HEK293 (cell line): ENCODE measurements at regions not wholly inside any gene's neighbourhood (a gene's known extent, or its start where the extent isn't known, plus 50 kb on each side); places are given as distances from the start of the nearest gene placed in this dataset.

ENCODE experiments used
- ATF2 ChIP-seq: fragments of 450-650 bp; formaldehyde crosslinking; IDR thresholded peaks from 2 replicates; pipeline ENCODE4 v1.5.1; 2016; ENCODE audit warnings: missing biosample characterization, missing genetic modification characterization, low read depth
- BCL11A ChIP-seq: fragments of 450-650 bp; formaldehyde crosslinking; IDR thresholded peaks from 2 replicates; pipeline ENCODE4 v1.5.1; 2016; ENCODE audit warnings: low read depth, missing biosample characterization, missing genetic modification characterization
- CTCF ChIP-seq: fragments of 450-650 bp; formaldehyde crosslinking; IDR thresholded peaks from 2 replicates; pipeline ENCODE4 v1.5.1; 2016; ENCODE audit warnings: missing biosample characterization, missing genetic modification characterization
- KLF10 ChIP-seq: fragments of 450-650 bp; IDR thresholded peaks from 2 replicates; pipeline ENCODE4 v1.5.1; 2018; ENCODE audit warnings: missing biosample characterization, mild to moderate bottlenecking, missing genetic modification characterization
- KLF9 ChIP-seq: fragments of 450-650 bp; formaldehyde crosslinking; IDR thresholded peaks from 2 replicates; pipeline ENCODE4 v1.5.1; 2016; ENCODE audit warnings: missing biosample characterization, missing genetic modification characterization, low read depth
- YY2 ChIP-seq: fragments of 450-650 bp; formaldehyde crosslinking; IDR thresholded peaks from 2 replicates; pipeline ENCODE4 v1.5.1; 2016; ENCODE audit warnings: missing biosample characterization, missing genetic modification characterization
- ZBTB21 ChIP-seq: fragments of 450-650 bp; formaldehyde crosslinking; IDR thresholded peaks from 2 replicates; pipeline ENCODE4 v1.5.1; 2017; ENCODE audit warnings: missing biosample characterization, missing genetic modification characterization
- ZBTB44 ChIP-seq: fragments of 450-650 bp; IDR thresholded peaks from 2 replicates; pipeline ENCODE4 v1.5.1; 2018; ENCODE audit warnings: missing biosample characterization, mild to moderate bottlenecking, missing genetic modification characterization
- ZBTB8A ChIP-seq: fragments of 450-650 bp; formaldehyde crosslinking; IDR thresholded peaks from 2 replicates; pipeline ENCODE4 v1.5.1; 2016; ENCODE audit warnings: missing biosample characterization, missing genetic modification characterization
- ZNF121 ChIP-seq: fragments of 450-650 bp; formaldehyde crosslinking; IDR thresholded peaks from 2 replicates; pipeline ENCODE4 v1.5.1; 2016; ENCODE audit warnings: missing biosample characterization, missing genetic modification characterization
- ZNF146 ChIP-seq: fragments of 450-650 bp; formaldehyde crosslinking; IDR thresholded peaks from 2 replicates; pipeline ENCODE4 v1.5.1; 2016; ENCODE audit warnings: missing biosample characterization, missing genetic modification characterization
- ZNF174 ChIP-seq: fragments of 450-650 bp; formaldehyde crosslinking; IDR thresholded peaks from 2 replicates; pipeline ENCODE4 v1.5.0; 2017; ENCODE audit warnings: missing biosample characterization, mild to moderate bottlenecking, missing genetic modification characterization
- ZNF280C ChIP-seq: fragments of 450-650 bp; formaldehyde crosslinking; IDR thresholded peaks from 2 replicates; pipeline ENCODE4 v1.5.1; 2016; ENCODE audit warnings: missing biosample characterization, missing genetic modification characterization
- ZNF350 ChIP-seq: fragments of 450-650 bp; formaldehyde crosslinking; IDR thresholded peaks from 2 replicates; pipeline ENCODE4 v1.5.0; 2017; ENCODE audit warnings: missing biosample characterization, mild to moderate bottlenecking, missing genetic modification characterization

GRCh38 chr11:82024760-82025159 lies 708.9 kb downstream of the FAM181B start:
- TF ChIP-seq CTCF (tag by site-specific recombination), result no peak
- TF ChIP-seq ZNF350 (tag by site-specific recombination), result no peak
- TF ChIP-seq ZBTB44 (tag by site-specific recombination), result no peak
- no peak for TF ChIP-seq KLF10 (tag by site-specific recombination)
- TF ChIP-seq BCL11A, result no peak
- no peak for TF ChIP-seq YY2 (tag by site-specific recombination)
- TF ChIP-seq ZBTB8A (tag by site-specific recombination), result no peak
- no peak for TF ChIP-seq KLF9 (tag by site-specific recombination)
- no peak for TF ChIP-seq ZNF174 (tag by site-specific recombination)
- TF ChIP-seq ZNF146 (tag by site-specific recombination), result no peak
- TF ChIP-seq ZNF280C (tag by site-specific recombination), result no peak
- TF ChIP-seq ZNF121 (tag by site-specific recombination), result no peak
- TF ChIP-seq ZBTB21 (tag by site-specific recombination), result no peak
- TF ChIP-seq ATF2, result no peak
